DND-41 (cell line): ENCODE measurements at regions not wholly inside any gene's neighbourhood (a gene's known extent, or its start where the extent isn't known, plus 50 kb on each side); places are given as distances from the start of the nearest gene placed in this dataset.

Experiments used
- ATAC-seq: fragments of 200-7000 bp; cut with Tn5 transposase; 3 replicates; pipeline ENCODE4 v1.9.1; 2021; ENCODE audit warnings: low read depth; ENCODE audit not compliant: insufficient read depth
- DNase-seq: peaks from one replicate; pipeline ENCODE4 v3.0.0-alpha.2; 2020
- H2AFZ ChIP-seq: 2 replicates; pipeline ENCODE4 v1.6.0; 2012; ENCODE audit warnings: low read depth, low read length
- H3K27ac ChIP-seq: 2 replicates; pipeline ENCODE4 v1.5.1; 2012; ENCODE audit warnings: low read length, inconsistent platforms
- H3K27me3 ChIP-seq: fragments of 200-600 bp; sonication (generic); 2 replicates; pipeline ENCODE4 v1.6.0; 2012; ENCODE audit warnings: low read length, mild to moderate bottlenecking, inconsistent platforms; ENCODE audit not compliant: insufficient read depth, poor library complexity
- H3K36me3 ChIP-seq: 2 replicates; pipeline ENCODE4 v1.5.1; 2012; ENCODE audit warnings: low read length, inconsistent platforms; ENCODE audit not compliant: insufficient read depth
- H3K4me1 ChIP-seq: 2 replicates; pipeline ENCODE4 v1.5.1; 2012; ENCODE audit warnings: mild to moderate bottlenecking, low read length; ENCODE audit not compliant: insufficient read depth
- H3K4me2 ChIP-seq: 2 replicates; pipeline ENCODE4 v1.6.0; 2012; ENCODE audit warnings: mild to moderate bottlenecking, moderate library complexity, low read length, inconsistent platforms; ENCODE audit not compliant: insufficient read depth
- H3K4me3 ChIP-seq, 2 experiments: fragments of 200-600 bp in 1 of 2; shearing (Covaris generic) in 1 of 2; 2 replicates each; pipeline ENCODE4 v1.5.1; 2012 to 2016; ENCODE audit warnings: inconsistent platforms in 2 of 2, low read length in 2 of 2, mild to moderate bottlenecking in 2 of 2, low read depth in 1 of 2, moderate library complexity in 1 of 2
- H3K79me2 ChIP-seq: 2 replicates; pipeline ENCODE4 v1.6.0; 2012; ENCODE audit warnings: low read length, inconsistent platforms; ENCODE audit not compliant: insufficient read depth
- H3K9ac ChIP-seq: 2 replicates; pipeline ENCODE4 v1.6.0; 2012; ENCODE audit warnings: low read depth, mild to moderate bottlenecking, inconsistent platforms, low read length, moderate library complexity
- H3K9me3 ChIP-seq: 2 replicates; pipeline ENCODE4 v1.5.1; 2012; ENCODE audit warnings: low read length, moderate library complexity, mild to moderate bottlenecking, inconsistent platforms; ENCODE audit not compliant: insufficient read depth, severe bottlenecking
- H4K20me1 ChIP-seq: 2 replicates; pipeline ENCODE4 v1.6.0; 2012; ENCODE audit warnings: low read length; ENCODE audit not compliant: insufficient read depth
- CTCF ChIP-seq: IDR thresholded peaks from 2 replicates; pipeline ENCODE4 v1.5.1; 2012; ENCODE audit warnings: borderline replicate concordance, low read length, moderate library complexity, mild to moderate bottlenecking; ENCODE audit not compliant: poor library complexity, severe bottlenecking; ENCODE audit errors: extremely low read depth
- EZH2 ChIP-seq: IDR thresholded peaks from 3 replicates; pipeline ENCODE4 v1.6.1; 2012; ENCODE audit warnings: borderline replicate concordance, low read depth, mild to moderate bottlenecking, moderate library complexity, low read length, inconsistent platforms; ENCODE audit not compliant: severe bottlenecking

- Histone ChIP-seq H3K9me3 (no peaks in the 10 kb centered on the region), H3K79me2 (no peaks in the 10 kb centered on the region), H3K4me3 (no peak overlapping the region), H3K4me1 (no peaks in the 10 kb centered on the region), H2AFZ (peak overlapping the region; percentile 36; the same call in 1 of the 2 replicates), H3K27me3 (no peaks in the 10 kb centered on the region), H3K4me2 (no peak overlapping the region), H3K36me3 (no peaks in the 10 kb centered on the region), H3K9ac (no peak overlapping the region), H3K27ac (no peak overlapping the region), H4K20me1 (no peaks in the 10 kb centered on the region)
- peak; percentile 69; the same call in 2 of the 3 replicates for ATAC-seq
- TF ChIP-seq EZH2: no peak
- TF ChIP-seq CTCF: no peak
- DNase-seq: no peak
These were observed 100.0 kb upstream of the TAB2 start for GRCh38 chr6:149217466-149217888.

GRCh38 chr6:149218471-149218870 lies 99.0 kb upstream of the TAB2 start:
- ATAC-seq (no peak), DNase-seq (no peak)
- Histone ChIP-seq H3K4me2 (no peak overlapping the region), H3K27ac (no peak overlapping the region), H3K27me3 (no peaks in the 10 kb centered on the region), H3K36me3 (no peaks in the 10 kb centered on the region), H4K20me1 (no peaks in the 10 kb centered on the region), H3K9me3 (no peaks in the 10 kb centered on the region), H2AFZ (peak overlapping the region; percentile 51), H3K4me1 (no peaks in the 10 kb centered on the region), H3K79me2 (no peaks in the 10 kb centered on the region), H3K9ac (no peak overlapping the region), H3K4me3 (no peak overlapping the region)
- TF ChIP-seq CTCF (no peak), EZH2 (no peak)

GRCh38 chr6:149218915-149219314 lies 98.6 kb upstream of the TAB2 start:
- H2AFZ ChIP-seq: peak overlapping the region; percentile 51
- H4K20me1 ChIP-seq: no peaks in the 10 kb centered on the region
- H3K9ac ChIP-seq: no peak overlapping the region
- no peak overlapping the region for H3K4me3 ChIP-seq
- H3K79me2 ChIP-seq: no peaks in the 10 kb centered on the region
- H3K27me3 ChIP-seq: no peaks in the 10 kb centered on the region
- ATAC-seq (no peak), DNase-seq (no peak)
- no peaks in the 10 kb centered on the region for H3K9me3 ChIP-seq
- no peak for TF ChIP-seq EZH2
- TF ChIP-seq CTCF: no peak
- H3K4me1 ChIP-seq: no peaks in the 10 kb centered on the region
- no peaks in the 10 kb centered on the region for H3K36me3 ChIP-seq
- H3K27ac ChIP-seq: no peak overlapping the region
- no peak overlapping the region for H3K4me2 ChIP-seq
